ENCODE measurements at regions not wholly inside any gene's neighbourhood (a gene's known extent, or its start where the extent isn't known, plus 50 kb on each side); places are given as distances from the start of the nearest gene placed in this dataset.

- no peaks in the 10 kb centered on the region for H3K4me1 ChIP-seq (ENCODE audit: control insufficient read depth, extremely low read depth, insufficient read depth, low read length)
- no peak overlapping the region for H3K4me3 ChIP-seq (replicated peaks in 1 of 4; ENCODE audit: control extremely low read depth in 1 of 4, insufficient read depth in 1 of 4, low read depth in 3 of 4, low read length in 4 of 4)
- no peaks in the 10 kb centered on the region for H3K27me3 ChIP-seq (ENCODE audit: control insufficient read depth, insufficient read depth, low read length)
- no peak for TF ChIP-seq CTCF (conservative IDR thresholded peaks at IDR 0.05 in 1 of 2, IDR thresholded peaks at IDR 0.05 in 1 of 2; ENCODE audit: low read depth in 1 of 2, low read length in 2 of 2)
- no peak for TF ChIP-seq EZH2 (IDR thresholded peaks at IDR 0.05; ENCODE audit: low read length, missing control alignments)
- no peak overlapping the region for H2AFZ ChIP-seq (ENCODE audit: low read length)
- H3K9ac ChIP-seq (ENCODE audit: insufficient read depth, low read length): no peak overlapping the region
- no peak overlapping the region for H3K27ac ChIP-seq (ENCODE audit: insufficient read depth, low read length)
- H3K79me2 ChIP-seq (ENCODE audit: control insufficient read depth, insufficient read depth, low read length): no peaks in the 10 kb centered on the region
- peak in 1 of 2 donors; percentile 68 for DNase-seq (ENCODE audit: low read depth in 2 of 2)
- H3K36me3 ChIP-seq (ENCODE audit: control insufficient read depth, insufficient read depth, low read length): no peaks in the 10 kb centered on the region
- no peaks in the 10 kb centered on the region for H4K20me1 ChIP-seq (ENCODE audit: control insufficient read depth, extremely low read depth, insufficient read depth, low read length)
- H3K4me2 ChIP-seq (ENCODE audit: extremely low read depth, insufficient read depth, low read length): no peak overlapping the region
- no peaks in the 10 kb centered on the region for H3K9me3 ChIP-seq (ENCODE audit: control insufficient read depth, insufficient read depth, low read depth, low read length)
Measured at GRCh38 chr6:743320-744096, 50.6 kb upstream of the EXOC2 start.
